ENCODE measurements at regions not wholly inside any gene's neighbourhood (a gene's known extent, or its start where the extent isn't known, plus 50 kb on each side); places are given as distances from the start of the nearest gene placed in this dataset.

DNA sequence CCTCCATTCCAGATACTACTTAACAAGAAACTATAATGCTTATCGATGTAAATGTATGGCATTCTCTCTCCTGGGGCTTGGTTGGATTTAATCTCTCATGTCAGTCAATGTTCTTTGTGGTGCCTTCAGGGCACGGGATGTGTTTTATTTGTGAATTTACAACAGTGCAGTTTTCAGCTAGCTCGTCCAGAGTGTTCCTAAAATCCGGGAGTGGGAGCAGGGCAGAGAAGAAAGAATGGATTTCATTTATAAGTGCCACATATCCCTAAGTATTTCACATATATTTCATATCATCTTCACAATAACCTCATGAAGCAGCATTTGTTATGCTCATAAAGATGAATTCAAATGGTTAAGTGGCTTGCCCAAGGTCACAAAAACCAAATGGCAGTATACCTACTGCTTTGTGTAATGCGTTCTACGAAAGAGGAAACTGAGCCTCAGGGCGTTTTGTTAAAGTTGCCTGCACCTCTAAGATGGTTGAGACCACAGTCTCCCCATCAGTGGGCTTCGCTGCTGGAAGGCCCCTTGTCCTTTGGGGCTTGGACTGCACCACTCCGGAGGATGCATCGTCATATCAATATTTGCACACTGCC lies 134.7 kb upstream of the MGAT5 start:
- TF ChIP-seq, protein P1, sequence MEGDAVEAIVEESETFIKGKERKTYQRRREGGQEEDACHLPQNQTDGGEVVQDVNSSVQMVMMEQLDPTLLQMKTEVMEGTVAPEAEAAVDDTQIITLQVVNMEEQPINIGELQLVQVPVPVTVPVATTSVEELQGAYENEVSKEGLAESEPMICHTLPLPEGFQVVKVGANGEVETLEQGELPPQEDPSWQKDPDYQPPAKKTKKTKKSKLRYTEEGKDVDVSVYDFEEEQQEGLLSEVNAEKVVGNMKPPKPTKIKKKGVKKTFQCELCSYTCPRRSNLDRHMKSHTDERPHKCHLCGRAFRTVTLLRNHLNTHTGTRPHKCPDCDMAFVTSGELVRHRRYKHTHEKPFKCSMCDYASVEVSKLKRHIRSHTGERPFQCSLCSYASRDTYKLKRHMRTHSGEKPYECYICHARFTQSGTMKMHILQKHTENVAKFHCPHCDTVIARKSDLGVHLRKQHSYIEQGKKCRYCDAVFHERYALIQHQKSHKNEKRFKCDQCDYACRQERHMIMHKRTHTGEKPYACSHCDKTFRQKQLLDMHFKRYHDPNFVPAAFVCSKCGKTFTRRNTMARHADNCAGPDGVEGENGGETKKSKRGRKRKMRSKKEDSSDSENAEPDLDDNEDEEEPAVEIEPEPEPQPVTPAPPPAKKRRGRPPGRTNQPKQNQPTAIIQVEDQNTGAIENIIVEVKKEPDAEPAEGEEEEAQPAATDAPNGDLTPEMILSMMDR (IDR thresholded peaks at IDR 0.05): no peak
- TF ChIP-seq POLR2A (IDR thresholded peaks at IDR 0.05): no peak
